22Rv1 (cell line): ENCODE measurements at regions not wholly inside any gene's neighbourhood (a gene's known extent, or its start where the extent isn't known, plus 50 kb on each side); places are given as distances from the start of the nearest gene placed in this dataset.
"Not testable (repeated sequence)": the region's sequence is repeated elsewhere in the genome, so short reads cannot be mapped to it uniquely, and the experiment has no call there.

ENCODE experiments used
- H3K27ac ChIP-seq: fragments of 450-650 bp; 2 replicates; pipeline ENCODE4 v1.5.1; 2017
- ZFX ChIP-seq: fragments of 450-650 bp; IDR thresholded peaks from 2 replicates; pipeline ENCODE4 v1.6.1; 2017; ENCODE audit warnings: antibody characterized with exemption, borderline replicate concordance
- TF ChIP-seq, protein P1 (sequence below): fragments of 450-650 bp; IDR thresholded peaks from 2 replicates; pipeline ENCODE4 v1.5.1; 2017; ENCODE audit warnings: mild to moderate bottlenecking

GRCh38 chr3:177378168-177378567 is 180.9 kb upstream of the TBL1XR1 start:
- TF ChIP-seq ZFX = no peak
- TF ChIP-seq, protein P1, sequence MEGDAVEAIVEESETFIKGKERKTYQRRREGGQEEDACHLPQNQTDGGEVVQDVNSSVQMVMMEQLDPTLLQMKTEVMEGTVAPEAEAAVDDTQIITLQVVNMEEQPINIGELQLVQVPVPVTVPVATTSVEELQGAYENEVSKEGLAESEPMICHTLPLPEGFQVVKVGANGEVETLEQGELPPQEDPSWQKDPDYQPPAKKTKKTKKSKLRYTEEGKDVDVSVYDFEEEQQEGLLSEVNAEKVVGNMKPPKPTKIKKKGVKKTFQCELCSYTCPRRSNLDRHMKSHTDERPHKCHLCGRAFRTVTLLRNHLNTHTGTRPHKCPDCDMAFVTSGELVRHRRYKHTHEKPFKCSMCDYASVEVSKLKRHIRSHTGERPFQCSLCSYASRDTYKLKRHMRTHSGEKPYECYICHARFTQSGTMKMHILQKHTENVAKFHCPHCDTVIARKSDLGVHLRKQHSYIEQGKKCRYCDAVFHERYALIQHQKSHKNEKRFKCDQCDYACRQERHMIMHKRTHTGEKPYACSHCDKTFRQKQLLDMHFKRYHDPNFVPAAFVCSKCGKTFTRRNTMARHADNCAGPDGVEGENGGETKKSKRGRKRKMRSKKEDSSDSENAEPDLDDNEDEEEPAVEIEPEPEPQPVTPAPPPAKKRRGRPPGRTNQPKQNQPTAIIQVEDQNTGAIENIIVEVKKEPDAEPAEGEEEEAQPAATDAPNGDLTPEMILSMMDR = no peak
- H3K27ac ChIP-seq = no peak overlapping the region

DNA sequence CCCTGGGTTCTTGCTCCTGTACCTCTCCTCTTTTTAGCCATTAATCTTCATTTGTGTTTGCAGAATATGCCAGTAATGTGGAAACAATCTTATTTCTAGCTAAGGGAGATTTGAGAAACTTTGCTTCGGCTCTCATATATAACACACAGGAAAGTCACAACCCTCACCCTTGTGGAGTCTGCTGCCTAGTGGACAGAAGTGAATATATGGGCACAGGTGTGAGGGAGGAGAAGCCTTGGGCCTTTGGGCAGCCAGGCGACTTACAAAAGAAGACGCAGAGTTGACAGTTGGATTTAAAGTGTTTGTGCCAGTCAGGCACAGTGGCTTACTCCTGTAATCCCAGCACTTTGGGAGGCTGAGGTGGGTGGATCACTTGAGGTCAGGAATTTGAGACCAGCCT is 181.8 kb upstream of the TBL1XR1 start:
- H3K27ac ChIP-seq = no peak overlapping the region

DNA sequence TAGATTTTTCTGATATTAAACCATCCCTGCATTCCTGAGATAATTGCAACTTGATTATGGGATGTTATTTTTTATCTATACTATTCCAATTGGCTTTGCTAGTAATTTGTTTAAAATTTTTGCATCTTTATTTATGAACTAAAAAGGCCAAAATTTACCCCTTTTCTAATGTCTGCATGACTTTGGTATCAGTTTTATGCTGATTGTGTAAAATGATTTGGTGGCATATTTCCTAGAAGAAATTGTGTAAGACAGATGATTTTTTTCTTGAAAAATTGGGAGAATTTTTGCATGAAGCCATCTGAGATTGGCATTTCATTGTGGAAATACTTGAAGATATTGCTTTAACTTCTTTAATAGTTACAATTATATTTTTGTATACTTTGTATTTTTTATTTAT is 183.8 kb upstream of the TBL1XR1 start:
- H3K27ac ChIP-seq = no peak overlapping the region
- TF ChIP-seq, protein P1 = no peak
- no peak for TF ChIP-seq ZFX

More for the DNA sequence above, 181.8 kb upstream of the TBL1XR1 start:
- TF ChIP-seq ZFX = no peak
- TF ChIP-seq, protein P1 = no peak; the same call in 1 of the 2 replicates

- H3K27ac ChIP-seq = no peak overlapping the region
- TF ChIP-seq, protein P1 = no peak
- TF ChIP-seq ZFX = no peak
These were observed 185.7 kb upstream of the TBL1XR1 start for GRCh38 chr3:177382944-177383343.

DNA sequence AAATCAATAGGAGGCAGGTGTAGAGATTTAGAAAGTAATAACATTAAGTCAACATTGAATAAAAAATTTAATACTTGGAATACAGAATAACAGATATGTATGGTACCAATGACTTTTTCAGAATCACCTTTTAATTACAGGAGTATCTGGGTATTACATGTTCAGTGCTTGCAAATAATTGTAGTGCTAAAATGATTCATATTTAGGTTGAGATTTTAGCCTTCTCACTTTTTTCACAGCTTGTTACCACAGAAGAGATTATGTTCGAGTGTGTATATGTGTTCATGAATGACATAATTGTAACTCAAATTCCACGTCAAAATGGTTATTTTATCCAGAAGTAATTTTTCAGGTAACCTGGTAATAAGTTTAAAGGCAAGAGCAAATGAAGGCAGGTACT is 187.9 kb upstream of the TBL1XR1 start:
- TF ChIP-seq, protein P1 = no peak
- TF ChIP-seq ZFX = no peak
- no peak overlapping the region for H3K27ac ChIP-seq

GRCh38 chr3:177385831-177386301 is 188.6 kb upstream of the TBL1XR1 start:
- H3K27ac ChIP-seq = no peak overlapping the region
- no peak for TF ChIP-seq ZFX

- TF ChIP-seq, protein P1 = no peak
- TF ChIP-seq ZFX = no peak
- H3K27ac ChIP-seq = no peak overlapping the region
These were observed 190.9 kb upstream of the TBL1XR1 start for GRCh38 chr3:177388209-177388608.

DNA sequence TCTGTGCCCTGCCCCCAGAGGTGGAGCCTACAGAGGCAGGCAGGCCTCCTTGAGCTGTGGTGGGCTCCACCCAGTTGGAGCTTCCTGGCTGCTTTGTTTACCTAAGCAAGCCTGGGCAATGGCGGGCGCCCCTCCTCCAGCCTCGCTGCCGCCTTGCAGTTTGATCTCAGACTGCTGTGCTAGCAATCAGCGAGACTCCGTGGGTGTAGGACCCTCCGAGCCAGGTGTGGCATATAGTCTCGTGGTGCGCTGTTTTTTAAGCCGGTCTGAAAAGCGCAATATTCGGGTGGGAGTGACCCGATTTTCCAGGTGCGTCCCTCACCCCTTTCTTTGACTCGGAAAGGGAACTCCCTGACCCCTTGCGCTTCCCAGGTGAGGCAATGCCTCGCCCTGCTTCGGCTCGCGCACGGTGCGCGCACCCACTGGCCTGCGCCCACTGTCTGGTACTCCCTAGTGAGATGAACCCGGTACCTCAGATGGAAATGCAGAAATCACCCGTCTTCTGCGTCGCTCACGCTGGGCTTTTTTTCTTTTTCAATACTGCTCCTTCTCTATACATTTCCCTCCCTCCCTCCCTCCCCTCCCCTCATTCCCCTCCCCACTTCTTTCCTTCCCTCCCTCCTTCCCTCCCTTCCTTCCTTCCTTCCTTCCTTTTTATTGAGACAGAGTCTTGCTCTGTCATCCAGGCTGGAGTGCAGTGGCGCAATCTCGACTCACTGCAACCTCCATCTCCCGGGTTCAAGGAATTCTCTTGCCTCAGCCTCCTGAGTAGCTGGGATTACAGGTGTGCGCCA is 197.1 kb upstream of the TBL1XR1 start:
- not testable (repeated sequence) for H3K27ac ChIP-seq
